WTC11 (cell line): ENCODE measurements at regions not wholly inside any gene's neighbourhood (a gene's known extent, or its start where the extent isn't known, plus 50 kb on each side); places are given as distances from the start of the nearest gene placed in this dataset.

Experiments used
- ATAC-seq: fragments of 200-7000 bp; cut with Tn5 transposase; 2 replicates; pipeline ENCODE4 v1.10.0; 2021; ENCODE audit warnings: mild to moderate bottlenecking, moderate library complexity
- CTCF ChIA-PET: fragments of 300-600 bp; sonication (Branson Sonifier 250); formaldehyde crosslinking; loops from one replicate; lab custom pipeline; 2021; ENCODE audit warnings: antibody characterized with exemption; lab: Charles Lee
- POLR2A ChIA-PET: fragments of 350-600 bp; sonication (Branson Sonifier 250); formaldehyde crosslinking; loops from one replicate; lab custom pipeline; 2021; ENCODE audit warnings: antibody characterized with exemption; lab: Charles Lee
- DNase-seq: peaks from one replicate; pipeline ENCODE4 v3.0.0; 2021; ENCODE audit warnings: low spot score
- H3K27ac Mint-ChIP-seq: 2 replicates; pipeline ENCODE4 v1.8.0; 2021; ENCODE audit warnings: mixed read lengths
- H3K27me3 Mint-ChIP-seq: 2 replicates; pipeline ENCODE4 v1.8.0; 2021; ENCODE audit warnings: low read depth, mild to moderate bottlenecking, moderate library complexity, mixed read lengths
- H3K36me3 Mint-ChIP-seq: 2 replicates; pipeline ENCODE4 v1.8.0; 2021; ENCODE audit warnings: mixed read lengths
- H3K4me1 Mint-ChIP-seq: 2 replicates; pipeline ENCODE4 v1.8.0; 2022; ENCODE audit warnings: mixed read lengths
- H3K4me3 Mint-ChIP-seq: 2 replicates; pipeline ENCODE4 v1.8.0; 2021; ENCODE audit warnings: mild to moderate bottlenecking, moderate library complexity, mixed read lengths
- H3K9me3 Mint-ChIP-seq: 2 replicates; pipeline ENCODE4 v1.8.0; 2021; ENCODE audit warnings: mixed read lengths
- CREB1 ChIP-seq: sonication (generic); formaldehyde crosslinking; IDR thresholded peaks from 2 replicates; pipeline ENCODE4 v1.8.0; 2023; ENCODE audit warnings: mild to moderate bottlenecking, missing genetic modification reagents
- JUN ChIP-seq: sonication (generic); formaldehyde crosslinking; IDR thresholded peaks from 2 replicates; pipeline ENCODE4 v1.8.0; 2023; ENCODE audit warnings: mild to moderate bottlenecking, missing genetic modification reagents
- KAT7 ChIP-seq: sonication (generic); formaldehyde crosslinking; IDR thresholded peaks from 2 replicates; pipeline ENCODE4 v1.8.1; 2023; ENCODE audit warnings: missing genetic modification reagents, mild to moderate bottlenecking, borderline replicate concordance
- NR3C1 ChIP-seq: sonication (generic); formaldehyde crosslinking; conservative IDR thresholded peaks from 2 replicates; pipeline ENCODE4 v1.8.1; 2023; ENCODE audit warnings: low read depth, mild to moderate bottlenecking, missing genetic modification reagents
- PRRX2 ChIP-seq: fragments of 250-450 bp; sonication (Bioruptor Pico); IDR thresholded peaks from 2 replicates; pipeline ENCODE4 v1.8.0; 2021; ENCODE audit warnings: mild to moderate bottlenecking
- SP1 ChIP-seq: sonication (generic); formaldehyde crosslinking; conservative IDR thresholded peaks from 2 replicates; pipeline ENCODE4 v1.8.1; 2022; ENCODE audit warnings: missing genetic modification reagents
- ZNF121 ChIP-seq: sonication (generic); formaldehyde crosslinking; IDR thresholded peaks from 2 replicates; pipeline ENCODE4 v1.8.0; 2023; ENCODE audit warnings: missing genetic modification reagents
- ZNF138 ChIP-seq: sonication (generic); formaldehyde crosslinking; conservative IDR thresholded peaks from 2 replicates; pipeline ENCODE4 v1.8.1; 2022; ENCODE audit warnings: mild to moderate bottlenecking, moderate library complexity, missing genetic modification reagents
- ZNF232 ChIP-seq: sonication (generic); formaldehyde crosslinking; IDR thresholded peaks from 2 replicates; pipeline ENCODE4 v1.8.0; 2022; ENCODE audit warnings: mild to moderate bottlenecking, missing genetic modification reagents
- ZNF263 ChIP-seq: sonication (generic); formaldehyde crosslinking; IDR thresholded peaks from 2 replicates; pipeline ENCODE4 v1.8.1; 2022; ENCODE audit warnings: low read depth, mild to moderate bottlenecking, moderate library complexity, missing genetic modification reagents
- ZNF416 ChIP-seq: fragments of 250-450 bp; sonication (Bioruptor Pico); IDR thresholded peaks from 2 replicates; pipeline ENCODE4 v1.9.0; 2021; ENCODE audit warnings: mild to moderate bottlenecking, inconsistent platforms
- TF ChIP-seq, protein P1 (sequence below): sonication (generic); formaldehyde crosslinking; IDR thresholded peaks from 2 replicates; pipeline ENCODE4 v1.8.0; 2023; ENCODE audit warnings: missing genetic modification reagents
- TF ChIP-seq, protein P2 (sequence below): sonication (generic); formaldehyde crosslinking; IDR thresholded peaks from 2 replicates; pipeline ENCODE4 v1.8.0; 2022; ENCODE audit warnings: mild to moderate bottlenecking, missing genetic modification reagents
- TF ChIP-seq, protein P3 (sequence below): sonication (generic); formaldehyde crosslinking; IDR thresholded peaks from 2 replicates; pipeline ENCODE4 v1.8.0; 2023; ENCODE audit warnings: missing genetic modification reagents, mild to moderate bottlenecking, borderline replicate concordance
- TF ChIP-seq, protein P4 (sequence below): fragments of 250-450 bp; sonication (Bioruptor Pico); IDR thresholded peaks from 2 replicates; pipeline ENCODE4 v1.9.0; 2021; ENCODE audit warnings: mild to moderate bottlenecking, borderline replicate concordance
- TF ChIP-seq, protein P5 (sequence below): sonication (generic); formaldehyde crosslinking; IDR thresholded peaks from 2 replicates; pipeline ENCODE4 v1.8.1; 2022; ENCODE audit warnings: mild to moderate bottlenecking, missing genetic modification reagents, moderate library complexity, borderline replicate concordance
- TF ChIP-seq, protein P6 (sequence below): sonication (generic); formaldehyde crosslinking; IDR thresholded peaks from 2 replicates; pipeline ENCODE4 v1.8.1; 2022; ENCODE audit warnings: low read depth, mild to moderate bottlenecking, moderate library complexity, missing genetic modification reagents, borderline replicate concordance
- TF ChIP-seq, protein P7 (sequence below): sonication (generic); formaldehyde crosslinking; IDR thresholded peaks from 2 replicates; pipeline ENCODE4 v1.8.1; 2023; ENCODE audit warnings: mild to moderate bottlenecking, missing genetic modification reagents
- TF ChIP-seq, protein P8 (sequence below): sonication (generic); formaldehyde crosslinking; IDR thresholded peaks from 2 replicates; pipeline ENCODE4 v1.8.1; 2023; ENCODE audit warnings: mild to moderate bottlenecking, missing genetic modification reagents, moderate library complexity

DNA sequence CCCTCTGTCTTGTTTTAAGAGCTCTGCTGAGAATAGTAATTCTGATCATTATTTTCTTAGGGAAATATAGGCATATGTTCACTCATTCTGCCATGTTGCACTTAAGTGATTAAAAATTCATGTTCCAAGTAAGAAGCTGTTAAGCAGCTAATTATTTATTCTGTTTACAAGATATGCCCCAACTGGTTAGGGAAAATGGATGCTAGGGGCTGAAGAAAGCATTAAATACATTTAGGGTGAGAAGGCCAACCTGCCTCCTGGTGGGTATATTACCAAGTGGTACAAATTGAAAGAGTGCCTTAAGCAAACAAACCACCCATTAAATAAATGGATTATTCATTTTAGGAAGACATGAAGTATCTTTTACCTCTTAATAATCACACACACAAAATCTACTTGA lies 392.6 kb upstream of the EPHA5 start:
- H3K4me1 Mint-ChIP-seq: 0 out of 2 replicates have a peak, but pooled peaks cover 2% of the 10 kb centered on the region

More for the DNA sequence above, 392.6 kb upstream of the EPHA5 start:
- H3K4me3 Mint-ChIP-seq: no peak overlapping the region
- POLR2A ChIA-PET: no interaction called here
- DNase-seq: no peak
- H3K27me3 Mint-ChIP-seq: no peaks in the 10 kb centered on the region
- TF ChIP-seq SP1 (CRISPR knock-in tag) (no peak), ZNF232 (CRISPR knock-in tag) (no peak), ZNF121 (CRISPR knock-in tag) (no peak), ZNF138 (CRISPR knock-in tag) (no peak), JUN (CRISPR knock-in tag) (no peak), NR3C1 (no peak), ZNF263 (CRISPR knock-in tag) (no peak), ZNF416 (CRISPR knock-in tag) (no peak), KAT7 (CRISPR knock-in tag) (no peak), CREB1 (CRISPR knock-in tag) (no peak), PRRX2 (CRISPR knock-in tag) (no peak)
- TF ChIP-seq, protein P1, sequence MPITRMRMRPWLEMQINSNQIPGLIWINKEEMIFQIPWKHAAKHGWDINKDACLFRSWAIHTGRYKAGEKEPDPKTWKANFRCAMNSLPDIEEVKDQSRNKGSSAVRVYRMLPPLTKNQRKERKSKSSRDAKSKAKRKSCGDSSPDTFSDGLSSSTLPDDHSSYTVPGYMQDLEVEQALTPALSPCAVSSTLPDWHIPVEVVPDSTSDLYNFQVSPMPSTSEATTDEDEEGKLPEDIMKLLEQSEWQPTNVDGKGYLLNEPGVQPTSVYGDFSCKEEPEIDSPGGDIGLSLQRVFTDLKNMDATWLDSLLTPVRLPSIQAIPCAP (CRISPR knock-in tag): no peak
- TF ChIP-seq, protein P2, sequence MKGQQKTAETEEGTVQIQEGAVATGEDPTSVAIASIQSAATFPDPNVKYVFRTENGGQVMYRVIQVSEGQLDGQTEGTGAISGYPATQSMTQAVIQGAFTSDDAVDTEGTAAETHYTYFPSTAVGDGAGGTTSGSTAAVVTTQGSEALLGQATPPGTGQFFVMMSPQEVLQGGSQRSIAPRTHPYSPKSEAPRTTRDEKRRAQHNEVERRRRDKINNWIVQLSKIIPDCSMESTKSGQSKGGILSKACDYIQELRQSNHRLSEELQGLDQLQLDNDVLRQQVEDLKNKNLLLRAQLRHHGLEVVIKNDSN (CRISPR knock-in tag): no peak
- TF ChIP-seq, protein P3, sequence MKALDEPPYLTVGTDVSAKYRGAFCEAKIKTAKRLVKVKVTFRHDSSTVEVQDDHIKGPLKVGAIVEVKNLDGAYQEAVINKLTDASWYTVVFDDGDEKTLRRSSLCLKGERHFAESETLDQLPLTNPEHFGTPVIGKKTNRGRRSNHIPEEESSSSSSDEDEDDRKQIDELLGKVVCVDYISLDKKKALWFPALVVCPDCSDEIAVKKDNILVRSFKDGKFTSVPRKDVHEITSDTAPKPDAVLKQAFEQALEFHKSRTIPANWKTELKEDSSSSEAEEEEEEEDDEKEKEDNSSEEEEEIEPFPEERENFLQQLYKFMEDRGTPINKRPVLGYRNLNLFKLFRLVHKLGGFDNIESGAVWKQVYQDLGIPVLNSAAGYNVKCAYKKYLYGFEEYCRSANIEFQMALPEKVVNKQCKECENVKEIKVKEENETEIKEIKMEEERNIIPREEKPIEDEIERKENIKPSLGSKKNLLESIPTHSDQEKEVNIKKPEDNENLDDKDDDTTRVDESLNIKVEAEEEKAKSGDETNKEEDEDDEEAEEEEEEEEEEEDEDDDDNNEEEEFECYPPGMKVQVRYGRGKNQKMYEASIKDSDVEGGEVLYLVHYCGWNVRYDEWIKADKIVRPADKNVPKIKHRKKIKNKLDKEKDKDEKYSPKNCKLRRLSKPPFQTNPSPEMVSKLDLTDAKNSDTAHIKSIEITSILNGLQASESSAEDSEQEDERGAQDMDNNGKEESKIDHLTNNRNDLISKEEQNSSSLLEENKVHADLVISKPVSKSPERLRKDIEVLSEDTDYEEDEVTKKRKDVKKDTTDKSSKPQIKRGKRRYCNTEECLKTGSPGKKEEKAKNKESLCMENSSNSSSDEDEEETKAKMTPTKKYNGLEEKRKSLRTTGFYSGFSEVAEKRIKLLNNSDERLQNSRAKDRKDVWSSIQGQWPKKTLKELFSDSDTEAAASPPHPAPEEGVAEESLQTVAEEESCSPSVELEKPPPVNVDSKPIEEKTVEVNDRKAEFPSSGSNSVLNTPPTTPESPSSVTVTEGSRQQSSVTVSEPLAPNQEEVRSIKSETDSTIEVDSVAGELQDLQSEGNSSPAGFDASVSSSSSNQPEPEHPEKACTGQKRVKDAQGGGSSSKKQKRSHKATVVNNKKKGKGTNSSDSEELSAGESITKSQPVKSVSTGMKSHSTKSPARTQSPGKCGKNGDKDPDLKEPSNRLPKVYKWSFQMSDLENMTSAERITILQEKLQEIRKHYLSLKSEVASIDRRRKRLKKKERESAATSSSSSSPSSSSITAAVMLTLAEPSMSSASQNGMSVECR (CRISPR knock-in tag): no peak
- TF ChIP-seq, protein P4, sequence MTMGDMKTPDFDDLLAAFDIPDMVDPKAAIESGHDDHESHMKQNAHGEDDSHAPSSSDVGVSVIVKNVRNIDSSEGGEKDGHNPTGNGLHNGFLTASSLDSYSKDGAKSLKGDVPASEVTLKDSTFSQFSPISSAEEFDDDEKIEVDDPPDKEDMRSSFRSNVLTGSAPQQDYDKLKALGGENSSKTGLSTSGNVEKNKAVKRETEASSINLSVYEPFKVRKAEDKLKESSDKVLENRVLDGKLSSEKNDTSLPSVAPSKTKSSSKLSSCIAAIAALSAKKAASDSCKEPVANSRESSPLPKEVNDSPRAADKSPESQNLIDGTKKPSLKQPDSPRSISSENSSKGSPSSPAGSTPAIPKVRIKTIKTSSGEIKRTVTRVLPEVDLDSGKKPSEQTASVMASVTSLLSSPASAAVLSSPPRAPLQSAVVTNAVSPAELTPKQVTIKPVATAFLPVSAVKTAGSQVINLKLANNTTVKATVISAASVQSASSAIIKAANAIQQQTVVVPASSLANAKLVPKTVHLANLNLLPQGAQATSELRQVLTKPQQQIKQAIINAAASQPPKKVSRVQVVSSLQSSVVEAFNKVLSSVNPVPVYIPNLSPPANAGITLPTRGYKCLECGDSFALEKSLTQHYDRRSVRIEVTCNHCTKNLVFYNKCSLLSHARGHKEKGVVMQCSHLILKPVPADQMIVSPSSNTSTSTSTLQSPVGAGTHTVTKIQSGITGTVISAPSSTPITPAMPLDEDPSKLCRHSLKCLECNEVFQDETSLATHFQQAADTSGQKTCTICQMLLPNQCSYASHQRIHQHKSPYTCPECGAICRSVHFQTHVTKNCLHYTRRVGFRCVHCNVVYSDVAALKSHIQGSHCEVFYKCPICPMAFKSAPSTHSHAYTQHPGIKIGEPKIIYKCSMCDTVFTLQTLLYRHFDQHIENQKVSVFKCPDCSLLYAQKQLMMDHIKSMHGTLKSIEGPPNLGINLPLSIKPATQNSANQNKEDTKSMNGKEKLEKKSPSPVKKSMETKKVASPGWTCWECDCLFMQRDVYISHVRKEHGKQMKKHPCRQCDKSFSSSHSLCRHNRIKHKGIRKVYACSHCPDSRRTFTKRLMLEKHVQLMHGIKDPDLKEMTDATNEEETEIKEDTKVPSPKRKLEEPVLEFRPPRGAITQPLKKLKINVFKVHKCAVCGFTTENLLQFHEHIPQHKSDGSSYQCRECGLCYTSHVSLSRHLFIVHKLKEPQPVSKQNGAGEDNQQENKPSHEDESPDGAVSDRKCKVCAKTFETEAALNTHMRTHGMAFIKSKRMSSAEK: no peak
- TF ChIP-seq, protein P5, sequence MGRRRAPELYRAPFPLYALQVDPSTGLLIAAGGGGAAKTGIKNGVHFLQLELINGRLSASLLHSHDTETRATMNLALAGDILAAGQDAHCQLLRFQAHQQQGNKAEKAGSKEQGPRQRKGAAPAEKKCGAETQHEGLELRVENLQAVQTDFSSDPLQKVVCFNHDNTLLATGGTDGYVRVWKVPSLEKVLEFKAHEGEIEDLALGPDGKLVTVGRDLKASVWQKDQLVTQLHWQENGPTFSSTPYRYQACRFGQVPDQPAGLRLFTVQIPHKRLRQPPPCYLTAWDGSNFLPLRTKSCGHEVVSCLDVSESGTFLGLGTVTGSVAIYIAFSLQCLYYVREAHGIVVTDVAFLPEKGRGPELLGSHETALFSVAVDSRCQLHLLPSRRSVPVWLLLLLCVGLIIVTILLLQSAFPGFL (CRISPR knock-in tag): no peak
- TF ChIP-seq, protein P6, sequence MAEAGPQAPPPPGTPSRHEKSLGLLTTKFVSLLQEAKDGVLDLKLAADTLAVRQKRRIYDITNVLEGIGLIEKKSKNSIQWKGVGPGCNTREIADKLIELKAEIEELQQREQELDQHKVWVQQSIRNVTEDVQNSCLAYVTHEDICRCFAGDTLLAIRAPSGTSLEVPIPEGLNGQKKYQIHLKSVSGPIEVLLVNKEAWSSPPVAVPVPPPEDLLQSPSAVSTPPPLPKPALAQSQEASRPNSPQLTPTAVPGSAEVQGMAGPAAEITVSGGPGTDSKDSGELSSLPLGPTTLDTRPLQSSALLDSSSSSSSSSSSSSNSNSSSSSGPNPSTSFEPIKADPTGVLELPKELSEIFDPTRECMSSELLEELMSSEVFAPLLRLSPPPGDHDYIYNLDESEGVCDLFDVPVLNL: no peak
- TF ChIP-seq, protein P7, sequence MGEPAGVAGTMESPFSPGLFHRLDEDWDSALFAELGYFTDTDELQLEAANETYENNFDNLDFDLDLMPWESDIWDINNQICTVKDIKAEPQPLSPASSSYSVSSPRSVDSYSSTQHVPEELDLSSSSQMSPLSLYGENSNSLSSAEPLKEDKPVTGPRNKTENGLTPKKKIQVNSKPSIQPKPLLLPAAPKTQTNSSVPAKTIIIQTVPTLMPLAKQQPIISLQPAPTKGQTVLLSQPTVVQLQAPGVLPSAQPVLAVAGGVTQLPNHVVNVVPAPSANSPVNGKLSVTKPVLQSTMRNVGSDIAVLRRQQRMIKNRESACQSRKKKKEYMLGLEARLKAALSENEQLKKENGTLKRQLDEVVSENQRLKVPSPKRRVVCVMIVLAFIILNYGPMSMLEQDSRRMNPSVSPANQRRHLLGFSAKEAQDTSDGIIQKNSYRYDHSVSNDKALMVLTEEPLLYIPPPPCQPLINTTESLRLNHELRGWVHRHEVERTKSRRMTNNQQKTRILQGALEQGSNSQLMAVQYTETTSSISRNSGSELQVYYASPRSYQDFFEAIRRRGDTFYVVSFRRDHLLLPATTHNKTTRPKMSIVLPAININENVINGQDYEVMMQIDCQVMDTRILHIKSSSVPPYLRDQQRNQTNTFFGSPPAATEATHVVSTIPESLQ: no peak
- TF ChIP-seq, protein P8, sequence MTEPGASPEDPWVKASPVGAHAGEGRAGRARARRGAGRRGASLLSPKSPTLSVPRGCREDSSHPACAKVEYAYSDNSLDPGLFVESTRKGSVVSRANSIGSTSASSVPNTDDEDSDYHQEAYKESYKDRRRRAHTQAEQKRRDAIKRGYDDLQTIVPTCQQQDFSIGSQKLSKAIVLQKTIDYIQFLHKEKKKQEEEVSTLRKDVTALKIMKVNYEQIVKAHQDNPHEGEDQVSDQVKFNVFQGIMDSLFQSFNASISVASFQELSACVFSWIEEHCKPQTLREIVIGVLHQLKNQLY (CRISPR knock-in tag): no peak
- TF ChIP-seq, all 79 proteins: peak for 0
- no peaks in the 10 kb centered on the region for H3K36me3 Mint-ChIP-seq
- no peak for ATAC-seq
- H3K27ac Mint-ChIP-seq: no peak overlapping the region
- 0 out of 2 replicates have a peak, but pooled peaks cover under 1% of the 10 kb centered on the region for H3K9me3 Mint-ChIP-seq
- CTCF ChIA-PET: no interaction called here
